ENCODE measurements at regions not wholly inside any gene's neighbourhood (a gene's known extent, or its start where the extent isn't known, plus 50 kb on each side); places are given as distances from the start of the nearest gene placed in this dataset.

- TF ChIP-seq CTCF (IDR thresholded peaks at IDR 0.05): no peak
- no peak for TF ChIP-seq POLR2A (IDR thresholded peaks at IDR 0.05)
Observed at GRCh38 chr13:106139377-106139776, 396.1 kb downstream of the EFNB2 start.
